ENCODE measurements at regions not wholly inside any gene's neighbourhood (a gene's known extent, or its start where the extent isn't known, plus 50 kb on each side); places are given as distances from the start of the nearest gene placed in this dataset.

- TF ChIP-seq, protein P1, sequence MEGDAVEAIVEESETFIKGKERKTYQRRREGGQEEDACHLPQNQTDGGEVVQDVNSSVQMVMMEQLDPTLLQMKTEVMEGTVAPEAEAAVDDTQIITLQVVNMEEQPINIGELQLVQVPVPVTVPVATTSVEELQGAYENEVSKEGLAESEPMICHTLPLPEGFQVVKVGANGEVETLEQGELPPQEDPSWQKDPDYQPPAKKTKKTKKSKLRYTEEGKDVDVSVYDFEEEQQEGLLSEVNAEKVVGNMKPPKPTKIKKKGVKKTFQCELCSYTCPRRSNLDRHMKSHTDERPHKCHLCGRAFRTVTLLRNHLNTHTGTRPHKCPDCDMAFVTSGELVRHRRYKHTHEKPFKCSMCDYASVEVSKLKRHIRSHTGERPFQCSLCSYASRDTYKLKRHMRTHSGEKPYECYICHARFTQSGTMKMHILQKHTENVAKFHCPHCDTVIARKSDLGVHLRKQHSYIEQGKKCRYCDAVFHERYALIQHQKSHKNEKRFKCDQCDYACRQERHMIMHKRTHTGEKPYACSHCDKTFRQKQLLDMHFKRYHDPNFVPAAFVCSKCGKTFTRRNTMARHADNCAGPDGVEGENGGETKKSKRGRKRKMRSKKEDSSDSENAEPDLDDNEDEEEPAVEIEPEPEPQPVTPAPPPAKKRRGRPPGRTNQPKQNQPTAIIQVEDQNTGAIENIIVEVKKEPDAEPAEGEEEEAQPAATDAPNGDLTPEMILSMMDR (IDR thresholded peaks at IDR 0.05), result no peak
- TF ChIP-seq POLR2A (IDR thresholded peaks at IDR 0.05), result no peak
Observed at GRCh38 chr13:30051531-30052060, 201.2 kb upstream of the UBL3 start.
